Lung (tissue), 11 donors: ENCODE measurements at regions not wholly inside any gene's neighbourhood (a gene's known extent, or its start where the extent isn't known, plus 50 kb on each side); places are given as distances from the start of the nearest gene placed in this dataset.

Source experiments
- ATAC-seq: fragments of 200-7000 bp; cut with Tn5 transposase; one replicate; pipeline ENCODE4 v1.9.1; 2020; ENCODE audit warnings: moderate number of reproducible peaks; ENCODE audit not compliant: insufficient read depth, low FRiP score
- DNase-seq, 3 donors: peaks; one replicate each; pipeline ENCODE4 v3.0.0-alpha.2; 2013 to 2017
- H3K27ac ChIP-seq, 2 donors: one replicate each; pipeline ENCODE4 v1.5.1; 2013; ENCODE audit warnings: mild to moderate bottlenecking in 2 of 2, moderate library complexity in 2 of 2, control low read depth in 1 of 2, inconsistent platforms in 1 of 2, low read depth in 1 of 2, low read length in 1 of 2
- H3K27me3 ChIP-seq, 3 donors: one replicate each; pipeline ENCODE4 v1.5.1; 2013; ENCODE audit warnings: low read length in 2 of 3; ENCODE audit not compliant: control insufficient read depth in 3 of 3, insufficient read depth in 3 of 3
- H3K36me3 ChIP-seq, 4 donors: one replicate each; pipeline ENCODE4 v1.5.1; 2013; ENCODE audit warnings: low read length in 4 of 4, mild to moderate bottlenecking in 1 of 4, moderate library complexity in 1 of 4; ENCODE audit not compliant: control insufficient read depth in 4 of 4, insufficient read depth in 4 of 4
- H3K4me1 ChIP-seq, 5 donors: one replicate each; pipeline ENCODE4 v1.5.1; 2013; ENCODE audit warnings: low read length in 5 of 5, mild to moderate bottlenecking in 2 of 5, moderate library complexity in 1 of 5; ENCODE audit not compliant: control insufficient read depth in 5 of 5, insufficient read depth in 5 of 5
- H3K4me3 ChIP-seq: one replicate; pipeline ENCODE4 v1.5.1; 2013; ENCODE audit warnings: mild to moderate bottlenecking, control low read depth, moderate library complexity
- H3K9ac ChIP-seq, 2 donors: one replicate each; pipeline ENCODE4 v1.5.1; 2013; ENCODE audit warnings: low read length in 2 of 2, control low read depth in 1 of 2; ENCODE audit not compliant: insufficient read depth in 1 of 2
- H3K9me3 ChIP-seq, 4 donors: one replicate each; pipeline ENCODE4 v1.5.1; 2013; ENCODE audit warnings: low read length in 3 of 4, mild to moderate bottlenecking in 1 of 4, moderate library complexity in 1 of 4; ENCODE audit not compliant: control insufficient read depth in 4 of 4, insufficient read depth in 3 of 4
- CTCF ChIP-seq: IDR thresholded peaks from 2 replicates; pipeline ENCODE4 v1.5.1; 2012; ENCODE audit warnings: mild to moderate bottlenecking; ENCODE audit errors: control extremely low read depth, extremely low read depth
- WGBS, 2 donors: extraction: QIAGEN DNeasy Blood & Tissue Kit; methylation state at CpG; one replicate each; pipeline ENCODE4 v1.1.7; 2013; 5-methylcytosine and 5-hydroxymethylcytosine counted together
- donor health status: control.
- donor health status: control.
- donor health status: Bipolar disorder and iron deficiency.
- donor health status: healthy.
- donor health status: DM: yes; HTN: yes; CAD: no.

- DNase-seq (no peak), ATAC-seq (no peak)
- Histone ChIP-seq H3K4me3 (no peak overlapping the region), H3K9me3 (peaks cover 0 to 4% (median under 1%) of the 10 kb centered on the region in 4 donors), H3K27ac (no peak overlapping the region), H3K36me3 (no peaks in the 10 kb centered on the region), H3K4me1 (no peaks in the 10 kb centered on the region), H3K9ac (no peak overlapping the region), H3K27me3 (no peaks in the 10 kb centered on the region)
- TF ChIP-seq CTCF: no peak
- WGBS, 2 donors: 84 to 100% methylated on average over 2 of the region's 2 CpGs
These were observed 449.8 kb upstream of the AR start for GRCh38 chrX:67094061-67094460.

- Histone ChIP-seq H3K36me3 (no peaks in the 10 kb centered on the region), H3K4me3 (no peak overlapping the region), H3K4me1 (no peaks in the 10 kb centered on the region), H3K27ac (no peak overlapping the region), H3K27me3 (no peaks in the 10 kb centered on the region), H3K9me3 (no peaks in the 10 kb centered on the region), H3K9ac (no peak overlapping the region)
- DNase-seq (no peak), ATAC-seq (no peak)
- 86 to 94% methylated on average over 1 of the region's 1 CpG for WGBS, 2 donors
- TF ChIP-seq CTCF: no peak
These were observed 411.9 kb upstream of the EDA2R start for GRCh38 chrX:67050760-67051159.

GRCh38 chrX:67044866-67045265, 406.0 kb upstream of the EDA2R start:
- H3K9ac ChIP-seq: no peak overlapping the region
- ATAC-seq (no peak), DNase-seq (no peak)
- no peaks in the 10 kb centered on the region for H3K36me3 ChIP-seq
- no peak overlapping the region for H3K4me3 ChIP-seq
- H3K9me3 ChIP-seq: peaks cover 0 to 7% (median 0%) of the 10 kb centered on the region in 4 donors
- no peaks in the 10 kb centered on the region for H3K27me3 ChIP-seq
- WGBS, 2 donors: 31 to 55% methylated on average over 2 of the region's 2 CpGs
- no peak for TF ChIP-seq CTCF
- no peak overlapping the region for H3K27ac ChIP-seq
- no peaks in the 10 kb centered on the region for H3K4me1 ChIP-seq

GRCh38 chrX:67044029-67044653, 405.3 kb upstream of the EDA2R start:
- H3K27me3 ChIP-seq: no peaks in the 10 kb centered on the region
- no peak overlapping the region for H3K27ac ChIP-seq
- no peaks in the 10 kb centered on the region for H3K36me3 ChIP-seq
- DNase-seq (peak in 1 of 3 donors; percentile 3), ATAC-seq (no peak)
- no peaks in the 10 kb centered on the region for H3K4me1 ChIP-seq
- peaks cover 0 to 7% (median 1%) of the 10 kb centered on the region in 4 donors for H3K9me3 ChIP-seq
- TF ChIP-seq CTCF: no peak
- 35 to 69% methylated on average over 4 of the region's 4 CpGs for WGBS, 2 donors
- no peak overlapping the region for H3K9ac ChIP-seq
- no peak overlapping the region for H3K4me3 ChIP-seq
